UCSD-AML1 (cell line): ENCODE measurements at regions not wholly inside any gene's neighbourhood (a gene's known extent, or its start where the extent isn't known, plus 50 kb on each side); places are given as distances from the start of the nearest gene placed in this dataset.

ENCODE experiments used
- DNase-seq: peaks from one replicate; lab custom pipeline; 2025; ENCODE audit not compliant: unreplicated experiment; lab: John Stamatoyannopoulos, UW

GRCh38 chr12:105977652-105978051 is 161.1 kb downstream of the NUAK1 start:
- no peak for DNase-seq

GRCh38 chr12:105978276-105978675 is 160.5 kb downstream of the NUAK1 start:
- no peak for DNase-seq

- no peak for DNase-seq
These were observed 160.1 kb downstream of the NUAK1 start for GRCh38 chr12:105978686-105979085.

- DNase-seq, result no peak
These were observed 158.7 kb downstream of the NUAK1 start for GRCh38 chr12:105980085-105980484.

- no peak for DNase-seq
These were observed 158.2 kb downstream of the NUAK1 start for GRCh38 chr12:105980533-105980932.

GRCh38 chr12:105982022-105982421 is 156.7 kb downstream of the NUAK1 start:
- no peak for DNase-seq

GRCh38 chr12:105983622-105984320 is 155.0 kb downstream of the NUAK1 start:
- no peak for DNase-seq

GRCh38 chr12:105985383-105985782 is 153.4 kb downstream of the NUAK1 start:
- no peak for DNase-seq

- no peak for DNase-seq
These were observed 151.7 kb downstream of the NUAK1 start for GRCh38 chr12:105986779-105987684.

GRCh38 chr12:105987685-105988035 is 151.1 kb downstream of the NUAK1 start:
- DNase-seq, result no peak

- no peak for DNase-seq
These were observed 145.7 kb downstream of the NUAK1 start for GRCh38 chr12:105992849-105993740.

GRCh38 chr12:105993766-105994555 is 144.8 kb downstream of the NUAK1 start:
- DNase-seq, result no peak

- DNase-seq, result no peak
These were observed 142.8 kb downstream of the NUAK1 start for GRCh38 chr12:105995961-105996431.

GRCh38 chr12:105998561-105998960 is 140.2 kb downstream of the NUAK1 start:
- no peak for DNase-seq

GRCh38 chr12:106000382-106001104 is 138.2 kb downstream of the NUAK1 start:
- no peak for DNase-seq

- DNase-seq, result no peak
These were observed 137.5 kb downstream of the NUAK1 start for GRCh38 chr12:106001105-106001836.

- DNase-seq, result no peak
These were observed 136.9 kb downstream of the NUAK1 start for GRCh38 chr12:106001837-106002218.

GRCh38 chr12:106003297-106003696 is 135.5 kb downstream of the NUAK1 start:
- DNase-seq, result no peak

- no peak for DNase-seq
These were observed 134.5 kb downstream of the NUAK1 start for GRCh38 chr12:106004289-106004688.
